ENCODE measurements at regions not wholly inside any gene's neighbourhood (a gene's known extent, or its start where the extent isn't known, plus 50 kb on each side); places are given as distances from the start of the nearest gene placed in this dataset.

- no peak for DNase-seq (ENCODE audit: low read depth, low spot score)
These were observed 123.8 kb downstream of the TLE3 start for GRCh38 chr15:69973880-69974279.

GRCh38 chr15:69974321-69974720 is 123.4 kb downstream of the TLE3 start:
- DNase-seq (ENCODE audit: low read depth, low spot score), result no peak
- no peak overlapping the region for H3K27ac ChIP-seq

More at GRCh38 chr15:69973880-69974279, 123.8 kb downstream of the TLE3 start:
- H3K27ac ChIP-seq, result no peak overlapping the region

DNA sequence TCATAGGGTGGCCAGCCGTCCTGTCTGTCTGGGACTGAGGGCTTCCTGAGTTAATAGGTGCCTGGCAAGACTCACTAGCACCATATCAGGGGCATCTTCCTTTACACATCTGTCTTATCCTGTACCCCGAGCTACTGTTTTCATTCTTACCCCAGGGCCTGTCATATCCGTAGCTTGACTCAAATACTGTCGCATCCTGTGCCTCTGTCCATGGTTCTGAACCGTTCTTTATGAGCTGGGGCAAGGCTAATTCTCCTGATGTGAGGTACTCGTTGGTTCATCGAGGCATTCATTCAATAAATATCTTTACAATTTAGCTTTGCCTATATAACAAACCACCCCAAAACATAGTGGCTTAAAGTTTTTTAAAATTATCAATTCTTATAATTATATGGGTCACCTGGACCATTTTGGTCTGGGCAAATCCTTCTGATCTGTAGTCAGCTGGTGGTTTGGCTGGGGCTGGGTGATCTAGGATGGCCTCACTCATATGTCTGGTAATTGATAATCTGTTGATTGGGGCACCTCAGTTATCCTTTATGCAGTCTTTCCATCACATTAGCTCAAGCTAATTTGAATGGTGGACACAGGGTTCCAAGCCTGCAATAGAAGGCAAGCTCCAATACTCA is 121.2 kb downstream of the TLE3 start:
- H3K27ac ChIP-seq, result no peak overlapping the region
- DNase-seq (ENCODE audit: low read depth, low spot score), result no peak

DNA sequence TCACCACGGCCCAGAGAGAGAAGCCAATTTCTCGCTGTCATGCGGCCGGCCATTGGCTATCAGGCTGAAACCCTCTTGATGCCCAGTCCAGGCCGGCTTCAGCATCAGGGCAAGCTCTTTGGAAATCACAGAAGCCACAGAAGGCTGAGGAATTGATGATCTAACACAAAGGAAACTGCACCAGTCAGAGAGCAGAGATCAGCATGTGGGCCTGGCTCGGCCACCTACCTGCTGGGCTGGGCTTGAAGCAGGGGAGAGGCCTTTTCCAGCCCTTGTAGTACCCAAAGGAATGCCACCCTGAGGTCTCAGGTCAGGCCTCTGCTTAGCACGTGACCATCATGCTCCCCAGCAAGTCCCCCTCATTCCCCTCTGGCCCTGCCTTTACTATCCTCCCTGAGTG is 119.1 kb downstream of the TLE3 start:
- no peak for DNase-seq (ENCODE audit: low read depth, low spot score)

GRCh38 chr15:69979262-69979661 is 118.5 kb downstream of the TLE3 start:
- DNase-seq (ENCODE audit: low read depth, low spot score), result no peak
- no peak overlapping the region for H3K27ac ChIP-seq

More for the DNA sequence above, 119.1 kb downstream of the TLE3 start:
- H3K27ac ChIP-seq, result no peak overlapping the region

GRCh38 chr15:69979783-69980182 is 117.9 kb downstream of the TLE3 start:
- no peak overlapping the region for H3K27ac ChIP-seq
- DNase-seq (ENCODE audit: low read depth, low spot score), result no peak

GRCh38 chr15:69980341-69981059 is 117.2 kb downstream of the TLE3 start:
- H3K27ac ChIP-seq, result no peak overlapping the region
- no peak for DNase-seq (ENCODE audit: low read depth, low spot score)

GRCh38 chr15:69982037-69982436 is 115.7 kb downstream of the TLE3 start:
- no peak overlapping the region for H3K27ac ChIP-seq
- DNase-seq (ENCODE audit: low read depth, low spot score), result no peak

- no peak for DNase-seq (ENCODE audit: low read depth, low spot score)
- no peak overlapping the region for H3K27ac ChIP-seq
These were observed 113.9 kb downstream of the TLE3 start for GRCh38 chr15:69983696-69984265.

DNA sequence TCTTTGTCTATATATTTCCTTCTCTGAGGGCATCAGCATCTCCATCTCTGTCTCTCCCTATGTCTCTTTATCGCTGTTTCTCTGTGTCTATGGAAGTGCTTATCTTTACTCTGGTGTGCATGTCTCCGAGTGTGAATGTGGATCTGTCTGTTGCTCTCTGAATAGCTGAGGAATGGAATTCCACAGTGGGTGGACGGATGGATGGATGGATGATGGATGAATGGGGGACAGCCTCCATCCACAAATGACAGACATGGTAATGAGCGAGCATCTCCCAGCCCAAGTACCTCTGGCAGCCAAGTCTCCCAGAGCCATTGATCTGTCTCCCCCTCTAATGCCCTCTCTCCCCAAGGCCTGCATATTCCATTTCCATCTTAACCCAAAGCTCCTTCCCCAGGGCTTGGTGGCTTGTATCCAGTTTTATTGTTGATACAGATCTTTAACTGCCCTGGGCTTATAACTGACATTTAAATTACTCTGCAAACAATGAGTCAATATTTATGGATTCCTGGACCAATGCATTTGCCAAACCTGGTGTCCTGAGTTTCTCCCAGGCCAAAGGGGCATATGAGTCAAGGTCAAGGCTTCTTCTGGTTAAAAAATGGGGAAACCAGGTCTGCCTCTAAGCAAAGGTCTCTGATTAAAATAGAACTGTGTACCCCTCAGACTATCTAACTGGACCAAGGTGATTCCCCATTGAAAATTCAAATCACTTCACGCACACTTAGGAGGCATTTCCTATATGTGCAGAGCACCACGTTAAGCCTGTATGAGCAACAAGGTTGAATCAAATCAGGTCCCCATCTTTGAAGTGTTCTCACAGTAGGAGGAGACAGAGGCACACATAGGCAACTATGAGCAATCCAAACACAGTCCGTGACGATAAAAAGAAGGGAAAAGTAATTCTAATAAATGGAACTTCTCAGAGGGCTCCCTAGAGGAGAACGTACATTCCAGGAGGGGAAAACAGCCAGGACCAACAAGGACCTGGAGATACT is 109.9 kb downstream of the TLE3 start:
- DNase-seq (ENCODE audit: low read depth, low spot score), result peak; percentile 6

DNA sequence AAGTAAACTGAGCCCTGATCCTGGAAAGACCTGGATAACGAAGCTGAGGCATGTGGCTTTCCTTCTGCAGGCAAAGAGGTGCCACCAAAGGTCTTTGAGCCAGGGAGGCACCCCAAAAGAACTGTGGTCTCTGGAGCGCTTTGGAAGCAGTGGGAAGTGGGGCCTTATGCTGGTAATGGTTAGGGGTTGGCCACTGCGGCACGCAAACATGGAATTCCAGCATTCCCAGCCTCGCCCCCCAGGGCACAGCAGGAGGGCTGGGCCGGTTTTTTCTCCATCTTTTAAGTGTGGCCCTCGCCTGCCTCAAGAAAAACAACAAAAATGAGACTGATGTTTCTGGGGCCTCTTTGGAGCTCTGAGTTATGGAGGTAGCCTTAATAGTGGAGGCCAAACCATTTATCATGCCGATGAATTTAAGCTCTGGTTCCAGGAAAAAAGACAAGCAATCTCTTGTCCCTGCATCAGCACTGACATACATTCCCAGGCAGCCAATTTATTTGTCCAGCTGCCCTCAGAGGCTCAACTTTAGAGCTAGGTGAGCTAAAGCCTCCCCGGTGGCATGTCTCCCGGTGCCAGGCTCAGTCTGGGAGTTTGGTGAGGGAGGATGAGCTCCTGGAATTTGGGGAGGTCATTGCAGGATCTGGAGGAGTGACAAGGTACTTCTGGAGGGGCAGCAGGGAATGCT is 109.0 kb downstream of the TLE3 start:
- H3K27ac ChIP-seq, result no peak overlapping the region
- DNase-seq (ENCODE audit: low read depth, low spot score), result no peak

More for the DNA sequence above, 109.9 kb downstream of the TLE3 start:
- no peak overlapping the region for H3K27ac ChIP-seq

DNA sequence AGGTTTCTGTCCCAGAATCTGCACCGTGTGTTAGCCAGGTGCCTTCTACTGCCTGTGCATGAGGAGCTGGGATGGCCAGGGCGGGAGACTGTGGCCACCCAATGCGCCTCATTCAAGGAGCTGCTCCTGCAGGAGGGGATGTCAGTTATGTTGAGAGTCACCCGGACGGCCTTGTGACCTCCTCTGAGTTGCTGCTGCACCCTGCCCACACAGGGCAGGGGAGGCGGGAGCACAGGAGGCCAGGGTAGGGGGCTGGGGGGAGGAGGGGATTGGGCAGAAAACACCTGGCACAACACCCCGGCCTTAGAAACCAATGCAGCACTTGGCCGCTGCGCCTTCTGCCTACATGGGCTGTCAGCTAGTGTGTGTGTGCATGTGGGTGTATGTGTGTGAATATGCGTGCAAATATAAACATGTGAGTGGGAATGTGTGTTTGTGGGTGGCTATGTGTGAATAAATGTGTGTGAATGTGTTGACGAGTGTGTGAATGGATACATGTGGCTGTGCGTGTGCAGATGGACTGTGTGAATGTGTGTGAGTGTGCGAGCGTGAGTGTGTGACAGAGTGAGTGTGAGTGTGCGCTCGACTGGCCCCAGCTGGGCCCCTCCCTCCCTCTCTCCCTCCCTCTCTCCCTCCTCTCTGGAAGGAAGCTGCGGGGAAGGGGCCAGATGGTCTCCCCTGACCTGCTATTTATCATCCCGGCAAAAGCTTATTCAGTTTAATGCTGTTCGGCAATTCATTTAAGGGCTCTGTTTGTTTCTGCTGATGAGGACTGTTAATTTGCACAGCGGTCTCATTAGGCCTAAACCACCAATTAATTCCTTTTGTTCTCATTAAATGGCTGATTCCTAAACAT is 106.9 kb downstream of the TLE3 start:
- no peak overlapping the region for H3K27ac ChIP-seq
- no peak for DNase-seq (ENCODE audit: low read depth, low spot score)

DNA sequence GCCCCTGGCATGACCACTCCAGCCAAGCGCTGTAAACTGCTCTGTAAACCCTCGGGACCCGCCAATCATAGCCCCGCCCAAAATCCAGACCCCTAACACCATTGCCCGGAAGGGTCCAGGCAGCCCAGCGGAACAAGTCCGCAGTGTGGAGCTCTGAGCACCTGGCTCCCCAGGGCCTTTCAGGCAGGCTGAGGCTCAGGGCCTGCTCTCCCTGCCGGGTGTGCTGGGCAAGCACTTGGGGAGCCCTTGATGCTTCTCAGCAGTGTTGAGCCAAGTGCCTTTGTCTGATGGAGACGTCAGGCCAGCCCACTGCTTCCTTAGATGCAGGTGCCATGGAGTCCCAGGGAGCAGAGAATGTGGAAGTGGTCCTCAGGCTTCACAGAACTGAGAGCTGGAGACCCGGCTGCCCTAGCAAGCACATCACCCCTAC is 106.2 kb downstream of the TLE3 start:
- no peak overlapping the region for H3K27ac ChIP-seq
- DNase-seq (ENCODE audit: low read depth, low spot score), result no peak

DNA sequence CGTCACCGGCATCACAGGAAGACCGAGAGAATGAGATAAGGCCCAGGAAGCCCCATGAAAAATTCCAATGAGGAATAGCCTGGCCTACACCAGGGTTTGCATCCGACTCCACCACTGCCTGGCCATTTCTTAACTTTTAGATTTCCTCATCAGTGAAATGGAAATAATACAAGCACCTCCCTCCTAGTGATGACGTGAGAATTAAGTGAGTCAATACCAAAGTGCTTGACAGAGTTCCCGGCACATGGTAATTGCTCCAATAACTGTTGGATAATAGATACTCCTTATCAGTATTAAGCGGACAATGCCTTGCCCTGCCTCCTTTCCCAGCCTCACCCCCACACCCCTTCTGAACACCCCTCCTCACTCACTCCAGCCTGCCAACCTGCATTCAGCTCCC is 105.4 kb downstream of the TLE3 start:
- H3K27ac ChIP-seq, result no peak overlapping the region
- DNase-seq (ENCODE audit: low read depth, low spot score), result no peak

- H3K27ac ChIP-seq, result no peak overlapping the region
- DNase-seq (ENCODE audit: low read depth, low spot score), result no peak
These were observed 103.1 kb downstream of the TLE3 start for GRCh38 chr15:69994429-69995205.

GRCh38 chr15:69996321-69997160 is 101.2 kb downstream of the TLE3 start:
- DNase-seq (ENCODE audit: low read depth, low spot score), result no peak
- H3K27ac ChIP-seq, result no peak overlapping the region

DNA sequence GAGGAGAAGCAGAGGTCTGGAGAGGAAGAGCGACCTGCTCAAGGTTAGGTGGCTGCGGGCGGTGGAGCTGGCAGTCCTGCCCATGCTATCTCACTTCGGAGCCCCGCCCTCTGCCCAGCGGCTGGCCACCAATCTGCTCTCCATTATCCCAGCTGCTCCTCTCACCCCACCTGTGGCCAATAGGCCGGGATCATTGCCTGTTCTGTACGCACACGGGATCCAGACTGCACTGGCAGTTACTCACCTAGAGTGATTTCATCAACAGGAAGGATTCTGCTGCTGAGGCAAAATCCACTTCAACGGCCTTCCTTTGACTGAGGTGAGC is 100.6 kb downstream of the TLE3 start:
- DNase-seq (ENCODE audit: low read depth, low spot score), result peak; percentile 31
- peak overlapping the region; percentile 48 for H3K27ac ChIP-seq

All from epithelial cell of prostate (primary cell).